SK-N-SH (cell line): ENCODE measurements at regions not wholly inside any gene's neighbourhood (a gene's known extent, or its start where the extent isn't known, plus 50 kb on each side); places are given as distances from the start of the nearest gene placed in this dataset.

Experiments
- FOSL2 ChIP-seq: IDR thresholded peaks from 2 replicates; pipeline ENCODE4 v1.4.0; 2012; ENCODE audit warnings: low read depth, mild to moderate bottlenecking, moderate library complexity, borderline replicate concordance
- FOXJ3 ChIP-seq: sonication (generic); formaldehyde crosslinking; IDR thresholded peaks from 2 replicates; pipeline ENCODE4 v1.5.1; 2020; ENCODE audit warnings: mild to moderate bottlenecking, missing genetic modification reagents
- POLR2AphosphoS5 ChIP-seq: IDR thresholded peaks from 2 replicates; pipeline ENCODE4 v1.6.1; 2012; ENCODE audit warnings: low read depth, low read length
- RFX5 ChIP-seq: IDR thresholded peaks from 2 replicates; pipeline ENCODE4 v1.6.1; 2012; ENCODE audit warnings: mild to moderate bottlenecking, improper control_type of control experiment, low read length
- RXRA ChIP-seq: IDR thresholded peaks from 2 replicates; pipeline ENCODE4 v1.4.0; 2012; ENCODE audit warnings: low read depth, mild to moderate bottlenecking, borderline replicate concordance
- TAF1 ChIP-seq: IDR thresholded peaks from 2 replicates; pipeline ENCODE4 v1.6.1; 2012; ENCODE audit warnings: low read depth, mild to moderate bottlenecking, low read length, moderate library complexity, borderline replicate concordance
- TCF12 ChIP-seq: IDR thresholded peaks from 2 replicates; pipeline ENCODE4 v1.4.0; 2012
- USF2 ChIP-seq: fragments of 150-350 bp; IDR thresholded peaks from 2 replicates; pipeline ENCODE4 v1.6.1; 2017; ENCODE audit warnings: antibody characterized with exemption, low read length, low read depth, borderline replicate concordance
- YY1 ChIP-seq: IDR thresholded peaks from 2 replicates; pipeline ENCODE4 v1.4.0; 2012; ENCODE audit warnings: low read depth, mild to moderate bottlenecking
- TF ChIP-seq, protein P1 (sequence below): fragments of 200-600 bp; sonication (generic); IDR thresholded peaks from 2 replicates; pipeline ENCODE4 v1.6.1; 2017; ENCODE audit warnings: antibody characterized with exemption, mild to moderate bottlenecking, moderate library complexity
- TF ChIP-seq, protein P2 (sequence below): IDR thresholded peaks from 2 replicates; pipeline ENCODE4; 2012
- TF ChIP-seq, protein P3 (sequence below): IDR thresholded peaks from 2 replicates; pipeline ENCODE4 v1.4.0; 2012; ENCODE audit warnings: low read depth
- TF ChIP-seq, protein P4 (sequence below): IDR thresholded peaks from 2 replicates; pipeline ENCODE4 v1.4.0; 2012; ENCODE audit warnings: low read depth, borderline replicate concordance

GRCh38 chr7:120190566-120190965, 82.4 kb upstream of the KCND2 start:
- TF ChIP-seq, protein P1, sequence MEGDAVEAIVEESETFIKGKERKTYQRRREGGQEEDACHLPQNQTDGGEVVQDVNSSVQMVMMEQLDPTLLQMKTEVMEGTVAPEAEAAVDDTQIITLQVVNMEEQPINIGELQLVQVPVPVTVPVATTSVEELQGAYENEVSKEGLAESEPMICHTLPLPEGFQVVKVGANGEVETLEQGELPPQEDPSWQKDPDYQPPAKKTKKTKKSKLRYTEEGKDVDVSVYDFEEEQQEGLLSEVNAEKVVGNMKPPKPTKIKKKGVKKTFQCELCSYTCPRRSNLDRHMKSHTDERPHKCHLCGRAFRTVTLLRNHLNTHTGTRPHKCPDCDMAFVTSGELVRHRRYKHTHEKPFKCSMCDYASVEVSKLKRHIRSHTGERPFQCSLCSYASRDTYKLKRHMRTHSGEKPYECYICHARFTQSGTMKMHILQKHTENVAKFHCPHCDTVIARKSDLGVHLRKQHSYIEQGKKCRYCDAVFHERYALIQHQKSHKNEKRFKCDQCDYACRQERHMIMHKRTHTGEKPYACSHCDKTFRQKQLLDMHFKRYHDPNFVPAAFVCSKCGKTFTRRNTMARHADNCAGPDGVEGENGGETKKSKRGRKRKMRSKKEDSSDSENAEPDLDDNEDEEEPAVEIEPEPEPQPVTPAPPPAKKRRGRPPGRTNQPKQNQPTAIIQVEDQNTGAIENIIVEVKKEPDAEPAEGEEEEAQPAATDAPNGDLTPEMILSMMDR: no peak
- TF ChIP-seq TCF12 (no peak), YY1 (no peak), TAF1 (no peak), POLR2AphosphoS5 (no peak), FOXJ3 (CRISPR knock-in tag) (no peak), RFX5 (no peak), FOSL2 (no peak), USF2 (no peak), RXRA (no peak)
- TF ChIP-seq, protein P2, sequence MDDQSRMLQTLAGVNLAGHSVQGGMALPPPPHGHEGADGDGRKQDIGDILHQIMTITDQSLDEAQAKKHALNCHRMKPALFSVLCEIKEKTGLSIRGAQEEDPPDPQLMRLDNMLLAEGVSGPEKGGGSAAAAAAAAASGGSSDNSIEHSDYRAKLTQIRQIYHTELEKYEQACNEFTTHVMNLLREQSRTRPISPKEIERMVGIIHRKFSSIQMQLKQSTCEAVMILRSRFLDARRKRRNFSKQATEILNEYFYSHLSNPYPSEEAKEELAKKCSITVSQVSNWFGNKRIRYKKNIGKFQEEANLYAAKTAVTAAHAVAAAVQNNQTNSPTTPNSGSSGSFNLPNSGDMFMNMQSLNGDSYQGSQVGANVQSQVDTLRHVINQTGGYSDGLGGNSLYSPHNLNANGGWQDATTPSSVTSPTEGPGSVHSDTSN: no peak
- TF ChIP-seq, protein P3, sequence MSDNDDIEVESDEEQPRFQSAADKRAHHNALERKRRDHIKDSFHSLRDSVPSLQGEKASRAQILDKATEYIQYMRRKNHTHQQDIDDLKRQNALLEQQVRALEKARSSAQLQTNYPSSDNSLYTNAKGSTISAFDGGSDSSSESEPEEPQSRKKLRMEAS: no peak
- TF ChIP-seq, protein P4, sequence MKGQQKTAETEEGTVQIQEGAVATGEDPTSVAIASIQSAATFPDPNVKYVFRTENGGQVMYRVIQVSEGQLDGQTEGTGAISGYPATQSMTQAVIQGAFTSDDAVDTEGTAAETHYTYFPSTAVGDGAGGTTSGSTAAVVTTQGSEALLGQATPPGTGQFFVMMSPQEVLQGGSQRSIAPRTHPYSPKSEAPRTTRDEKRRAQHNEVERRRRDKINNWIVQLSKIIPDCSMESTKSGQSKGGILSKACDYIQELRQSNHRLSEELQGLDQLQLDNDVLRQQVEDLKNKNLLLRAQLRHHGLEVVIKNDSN: no peak
